ENCODE measurements at regions not wholly inside any gene's neighbourhood (a gene's known extent, or its start where the extent isn't known, plus 50 kb on each side); places are given as distances from the start of the nearest gene placed in this dataset.

- no peak for TF ChIP-seq TSHZ2 (CRISPR knock-in tag; IDR thresholded peaks at IDR 0.05)
- TF ChIP-seq BACH2 (CRISPR knock-in tag; IDR thresholded peaks at IDR 0.05; ENCODE audit: borderline replicate concordance): no peak
- TF ChIP-seq ZNF70 (CRISPR knock-in tag; IDR thresholded peaks at IDR 0.05): no peak
These were observed 137.8 kb upstream of the RGMB start (continued) for GRCh38 chr5:98635656-98636055.

GRCh38 chr5:98637116-98637515, 136.3 kb upstream of the RGMB start:
- no peak for TF ChIP-seq TCF4 (CRISPR knock-in tag; IDR thresholded peaks at IDR 0.05; ENCODE audit: borderline replicate concordance)
- no peak for TF ChIP-seq GLIS3 (CRISPR knock-in tag; IDR thresholded peaks at IDR 0.05)
- TF ChIP-seq ZNF70 (CRISPR knock-in tag; IDR thresholded peaks at IDR 0.05): no peak
- TF ChIP-seq TSHZ2 (CRISPR knock-in tag; IDR thresholded peaks at IDR 0.05): no peak
- no peak for TF ChIP-seq RARB (CRISPR knock-in tag; IDR thresholded peaks at IDR 0.05)
- TF ChIP-seq ARNTL (CRISPR knock-in tag; IDR thresholded peaks at IDR 0.05; ENCODE audit: borderline replicate concordance, low read depth): no peak
- no peak for TF ChIP-seq ZC3H10 (CRISPR knock-in tag; IDR thresholded peaks at IDR 0.05)
- TF ChIP-seq BACH2 (CRISPR knock-in tag; IDR thresholded peaks at IDR 0.05; ENCODE audit: borderline replicate concordance): no peak
- no peak for TF ChIP-seq PATZ1 (CRISPR knock-in tag; IDR thresholded peaks at IDR 0.05; ENCODE audit: borderline replicate concordance)
- no peak for TF ChIP-seq POU6F1 (CRISPR knock-in tag; IDR thresholded peaks at IDR 0.05; ENCODE audit: borderline replicate concordance, low read depth)
- TF ChIP-seq ZFP30 (CRISPR knock-in tag; IDR thresholded peaks at IDR 0.05): no peak
- no peak for TF ChIP-seq ZNF8 (CRISPR knock-in tag; IDR thresholded peaks at IDR 0.05)
- TF ChIP-seq ZNF565 (CRISPR knock-in tag; conservative IDR thresholded peaks at IDR 0.05; ENCODE audit: low read depth): no peak
- no peak for TF ChIP-seq CSRNP3 (CRISPR knock-in tag; IDR thresholded peaks at IDR 0.05)
- TF ChIP-seq CSDC2 (CRISPR knock-in tag; IDR thresholded peaks at IDR 0.05): no peak
- no peak for TF ChIP-seq SNAI2 (CRISPR knock-in tag; IDR thresholded peaks at IDR 0.05)
- TF ChIP-seq PPARA (CRISPR knock-in tag; IDR thresholded peaks at IDR 0.05; ENCODE audit: borderline replicate concordance): no peak
- TF ChIP-seq ISL1 (CRISPR knock-in tag; IDR thresholded peaks at IDR 0.05): no peak
- no peak for TF ChIP-seq ZFP3 (CRISPR knock-in tag; IDR thresholded peaks at IDR 0.05)
- ATAC-seq: no peak

- ATAC-seq: no peak
- no peak for TF ChIP-seq PATZ1 (CRISPR knock-in tag; IDR thresholded peaks at IDR 0.05; ENCODE audit: borderline replicate concordance)
- no peak for TF ChIP-seq ZNF565 (CRISPR knock-in tag; conservative IDR thresholded peaks at IDR 0.05; ENCODE audit: low read depth)
- no peak for TF ChIP-seq PPARA (CRISPR knock-in tag; IDR thresholded peaks at IDR 0.05; ENCODE audit: borderline replicate concordance)
- no peak for TF ChIP-seq GLIS3 (CRISPR knock-in tag; IDR thresholded peaks at IDR 0.05)
- no peak for TF ChIP-seq TOX (CRISPR knock-in tag; IDR thresholded peaks at IDR 0.05; ENCODE audit: borderline replicate concordance)
- TF ChIP-seq ZFP3 (CRISPR knock-in tag; IDR thresholded peaks at IDR 0.05): no peak
These were observed 135.9 kb upstream of the RGMB start for GRCh38 chr5:98637557-98637956.
